GM19372 (cell line): ENCODE measurements at regions not wholly inside any gene's neighbourhood (a gene's known extent, or its start where the extent isn't known, plus 50 kb on each side); places are given as distances from the start of the nearest gene placed in this dataset.

ENCODE experiments used
- ATAC-seq: cut with Tn5 transposase; IDR thresholded peaks from one replicate; pipeline ENCODE4 v1.9.1; 2021; ENCODE audit warnings: mild to moderate bottlenecking, low read depth, moderate library complexity; ENCODE audit not compliant: unreplicated experiment

DNA sequence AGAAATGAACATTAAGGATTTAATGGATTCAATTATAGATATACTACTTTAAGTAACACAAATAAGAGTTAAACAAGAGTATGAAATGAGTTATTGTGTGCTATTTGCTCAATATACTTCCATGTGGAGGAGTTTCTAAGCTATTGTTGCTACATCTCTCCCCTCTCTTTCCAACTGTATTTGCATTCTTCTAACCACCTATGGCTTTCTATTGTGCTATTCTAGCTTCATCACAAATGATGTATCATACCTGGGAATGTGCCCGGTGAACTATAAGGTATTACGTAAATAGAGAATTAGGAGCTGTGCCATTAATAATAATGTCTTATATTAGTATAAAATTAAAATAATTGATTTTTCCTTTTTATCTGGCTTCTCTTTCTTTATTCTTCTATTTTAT is 87.1 kb upstream of the PLEKHG7 start:
- no peak for ATAC-seq

DNA sequence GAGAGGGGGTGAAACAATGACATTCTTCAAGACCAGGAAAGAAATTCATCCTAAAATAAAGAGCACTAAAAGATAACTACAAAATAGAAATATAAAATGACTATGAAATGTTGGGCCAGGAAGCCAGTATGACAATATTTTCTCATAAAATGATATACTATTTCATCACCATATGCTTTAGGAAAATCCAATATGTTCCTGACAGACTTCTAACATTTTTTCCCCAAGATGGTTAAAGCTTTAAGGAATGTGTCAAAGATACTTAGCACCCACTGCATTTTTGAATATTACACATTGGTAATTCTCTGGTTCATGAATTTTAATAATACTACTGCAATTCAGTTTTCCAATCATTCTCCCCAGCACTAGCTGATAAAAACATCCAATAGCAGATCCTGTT is 87.7 kb upstream of the PLEKHG7 start:
- no peak for ATAC-seq

DNA sequence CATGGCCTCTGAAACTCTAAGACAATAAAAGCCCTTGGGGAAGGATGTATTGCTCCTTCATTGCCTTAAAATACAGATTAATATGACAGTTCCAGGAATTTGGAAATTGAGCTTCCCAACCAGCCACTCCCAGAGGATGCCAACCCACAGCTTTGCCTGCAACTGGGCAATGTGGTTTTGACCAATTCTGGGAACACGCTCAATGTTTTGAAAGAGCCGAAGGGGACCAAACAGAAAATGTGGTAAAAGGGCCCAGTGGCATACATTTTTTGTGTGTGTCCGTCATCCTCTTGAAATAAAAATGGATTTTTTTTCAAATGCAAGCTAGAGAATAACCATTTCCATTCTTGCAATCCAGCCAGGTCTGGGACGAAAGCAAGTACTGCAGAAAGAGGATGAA is 88.3 kb upstream of the PLEKHG7 start:
- no peak for ATAC-seq

DNA sequence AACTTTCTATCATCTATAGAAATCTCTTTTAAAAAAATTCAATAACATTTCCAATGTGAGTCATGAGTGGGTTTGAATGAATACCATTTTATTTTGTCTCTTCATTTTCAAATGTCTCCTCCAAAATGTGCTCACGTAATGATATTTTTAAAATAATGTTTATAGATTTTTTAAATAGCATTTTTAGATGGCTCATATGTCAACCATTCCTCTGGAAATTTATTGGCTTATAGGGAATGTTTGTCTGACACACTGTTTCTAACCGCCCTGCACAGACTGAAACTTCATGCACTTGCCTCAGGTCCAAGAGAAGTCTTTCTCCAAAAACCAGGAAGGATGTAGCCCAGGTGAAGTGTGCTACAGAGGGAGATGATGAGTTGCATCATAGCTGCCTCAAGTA is 88.8 kb upstream of the PLEKHG7 start:
- no peak for ATAC-seq

DNA sequence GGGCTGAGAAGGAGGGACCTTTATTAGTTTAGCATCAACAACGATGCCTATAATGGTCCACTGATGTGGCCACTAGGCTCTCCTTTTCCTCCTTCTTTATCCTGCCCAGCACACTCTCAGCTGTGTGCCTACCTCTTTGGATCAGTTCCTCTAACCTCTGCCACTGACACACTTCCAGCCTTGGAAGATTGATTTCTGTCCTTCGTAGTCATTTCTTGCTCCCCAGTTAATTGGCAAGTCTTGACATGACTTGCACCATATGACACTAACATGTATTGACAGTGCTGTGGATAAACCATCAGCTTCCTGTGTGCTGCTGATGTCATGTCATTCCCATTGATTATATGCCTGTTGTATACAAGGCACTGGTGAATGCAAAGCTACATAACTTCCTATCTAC is 90.2 kb upstream of the PLEKHG7 start:
- no peak for ATAC-seq

DNA sequence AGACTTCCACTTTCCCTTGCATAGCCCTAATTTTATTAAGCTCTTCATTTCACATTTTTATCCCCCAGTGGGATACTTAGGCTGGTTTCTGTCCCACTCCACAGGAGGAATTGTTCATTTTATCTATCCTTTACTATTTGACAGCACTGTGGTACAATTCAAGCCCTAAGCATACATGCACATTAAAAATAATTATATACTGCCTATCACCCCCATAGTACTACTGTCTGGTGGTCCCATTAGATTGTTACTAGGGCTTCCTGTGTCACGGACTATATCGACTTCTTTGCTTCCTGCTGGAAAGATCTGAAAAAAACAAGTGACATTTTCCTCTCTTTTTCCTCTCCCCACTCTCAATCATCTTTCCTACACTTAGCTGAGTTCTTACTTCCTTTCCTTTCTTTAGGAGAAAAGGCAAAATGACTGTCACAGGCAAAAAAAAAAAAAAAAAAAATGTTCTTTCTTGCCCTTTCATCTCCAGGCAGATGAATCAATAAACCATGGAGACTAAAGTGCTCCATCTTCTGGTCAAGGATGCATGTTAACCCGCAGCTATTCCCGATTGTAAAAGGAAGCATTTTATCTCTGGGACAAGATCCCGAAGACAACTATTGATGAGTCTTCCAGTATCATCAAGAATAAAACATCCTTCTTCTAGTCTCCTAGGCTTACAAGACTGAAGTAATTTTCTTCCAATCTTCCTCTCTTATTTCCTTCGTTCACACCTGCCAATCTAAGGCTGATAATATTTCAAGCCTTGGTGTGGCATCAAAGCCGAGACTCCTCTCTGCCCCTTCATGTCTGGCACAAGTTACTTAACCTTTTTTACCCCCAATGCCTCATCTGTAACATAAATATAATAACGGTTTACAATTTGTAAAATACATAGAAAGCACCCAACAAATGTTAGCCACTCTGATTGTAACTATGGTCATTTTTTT is 94.4 kb upstream of the PLEKHG7 start:
- ATAC-seq = no peak

DNA sequence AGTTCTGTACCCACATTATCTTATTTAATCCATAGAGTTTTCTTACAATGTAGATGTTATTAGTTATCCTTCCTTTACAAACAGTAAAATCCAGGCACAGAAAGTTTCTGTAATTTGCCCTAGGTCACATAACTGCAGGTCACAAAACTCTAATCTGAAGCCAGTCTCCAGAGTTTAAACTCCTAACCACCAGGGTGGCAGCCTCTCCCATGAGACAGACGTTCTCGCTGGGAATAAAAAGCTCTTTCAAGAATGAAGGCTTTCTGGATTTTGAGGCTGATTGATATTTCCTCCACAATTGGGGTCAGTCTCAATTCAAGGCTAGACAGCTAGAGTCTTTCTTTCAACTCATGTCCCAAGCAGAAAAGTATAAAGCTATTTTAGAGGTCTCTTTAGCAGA is 95.8 kb upstream of the PLEKHG7 start:
- ATAC-seq = no peak

DNA sequence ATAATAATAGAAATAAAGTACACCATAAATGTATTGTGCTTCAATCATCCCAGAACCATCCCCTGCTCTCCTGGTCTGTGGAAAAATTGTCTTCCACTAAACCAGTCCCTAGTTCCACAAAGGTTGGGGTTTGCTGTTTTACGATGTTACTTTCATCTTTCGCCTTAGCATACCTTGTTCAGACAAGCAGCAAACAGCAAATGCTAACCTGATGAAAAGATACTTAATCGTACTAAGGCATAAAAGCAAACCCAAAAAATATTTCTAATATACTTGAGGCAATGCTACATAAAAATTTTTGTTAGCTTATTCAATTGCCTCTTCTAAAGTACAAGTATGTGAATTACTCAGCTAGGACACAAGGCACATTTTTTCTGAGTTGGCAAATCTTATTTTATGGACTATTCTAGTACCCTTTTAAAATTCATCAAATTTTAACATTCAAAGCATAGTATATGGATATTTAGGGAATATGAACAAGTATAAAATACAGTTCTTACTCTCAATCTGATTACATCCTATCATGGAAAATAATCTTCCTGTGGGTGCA is 97.1 kb upstream of the PLEKHG7 start:
- ATAC-seq = no peak

DNA sequence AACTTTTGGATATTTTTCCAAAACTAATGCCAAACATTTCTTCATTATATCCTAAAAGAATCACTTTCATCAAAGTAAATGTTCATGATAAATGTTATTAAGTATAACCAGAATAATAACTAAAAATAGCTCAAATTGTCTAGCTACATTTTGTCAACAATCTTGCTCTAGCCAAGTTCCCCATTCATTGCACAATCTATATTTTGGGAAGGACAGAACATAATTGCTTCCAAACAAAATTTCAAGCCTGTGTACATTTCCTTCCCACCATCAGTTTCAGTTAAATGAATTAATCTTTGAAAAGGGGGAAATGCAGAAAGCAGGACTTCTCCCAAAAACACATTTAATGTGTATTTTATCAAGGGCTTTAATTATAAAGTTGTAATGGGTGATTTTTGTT is 98.0 kb upstream of the PLEKHG7 start:
- no peak for ATAC-seq

DNA sequence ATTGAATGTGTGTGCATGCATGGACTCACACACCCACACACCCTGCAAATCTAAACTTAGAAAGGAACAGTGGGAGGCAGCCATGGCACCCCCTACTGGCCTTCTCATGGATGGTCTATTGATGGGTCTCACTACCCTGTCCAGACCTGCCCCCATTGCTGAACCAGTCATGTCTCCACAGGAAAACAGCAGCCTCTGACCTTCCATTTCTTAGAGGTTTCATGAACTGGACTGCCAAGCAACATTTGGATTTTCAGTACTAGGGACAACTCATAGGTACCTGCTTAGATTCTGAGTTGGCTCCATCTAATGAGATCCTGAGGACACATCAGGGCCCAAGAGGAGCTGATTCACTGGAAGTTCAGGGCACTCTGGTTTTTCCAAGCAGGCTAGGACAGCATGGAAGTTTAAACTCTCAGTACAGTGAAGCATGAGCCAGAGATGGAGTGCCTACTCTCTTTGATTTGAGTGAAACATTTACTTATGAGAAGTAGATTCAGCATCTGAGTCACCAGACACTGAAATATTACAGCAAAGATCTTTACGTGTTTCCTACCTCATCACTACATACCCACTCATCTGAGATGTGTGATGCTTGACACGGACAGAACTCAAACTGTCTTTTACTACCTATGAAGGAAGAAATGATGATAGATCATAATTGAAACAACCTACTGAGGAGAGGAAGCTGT is 98.9 kb upstream of the PLEKHG7 start:
- no peak for ATAC-seq

DNA sequence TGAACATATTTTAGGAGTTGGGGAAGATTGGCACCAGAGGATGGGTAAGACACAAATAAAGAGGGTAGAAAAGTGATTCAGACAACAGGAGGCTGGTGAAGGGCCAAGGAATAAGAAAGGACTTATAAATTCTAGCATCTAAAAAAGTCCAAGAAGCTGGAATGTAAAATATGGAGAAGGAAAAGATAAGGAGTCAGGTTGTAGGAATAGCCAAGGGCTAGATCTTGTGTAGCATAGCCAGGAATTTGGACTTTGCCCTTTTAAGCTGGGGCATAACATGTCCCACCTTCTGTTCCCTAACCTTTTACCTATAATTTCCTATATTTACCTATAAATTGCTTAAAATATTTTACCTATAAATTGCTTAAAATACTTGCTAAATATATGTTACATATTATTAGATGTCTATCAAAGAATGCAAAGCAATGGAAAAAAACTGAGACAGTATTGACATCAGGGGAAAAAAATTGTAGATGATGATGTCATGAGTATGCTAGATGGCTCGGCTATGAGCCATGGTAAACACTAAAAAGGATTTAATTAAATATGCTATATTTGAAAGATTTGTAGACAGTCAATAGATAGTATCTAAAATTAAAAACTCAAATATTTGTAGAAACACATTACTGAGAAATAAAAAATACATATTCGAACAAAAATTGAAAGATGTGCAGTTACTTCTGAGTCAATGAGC is 99.7 kb upstream of the PLEKHG7 start:
- no peak for ATAC-seq

DNA sequence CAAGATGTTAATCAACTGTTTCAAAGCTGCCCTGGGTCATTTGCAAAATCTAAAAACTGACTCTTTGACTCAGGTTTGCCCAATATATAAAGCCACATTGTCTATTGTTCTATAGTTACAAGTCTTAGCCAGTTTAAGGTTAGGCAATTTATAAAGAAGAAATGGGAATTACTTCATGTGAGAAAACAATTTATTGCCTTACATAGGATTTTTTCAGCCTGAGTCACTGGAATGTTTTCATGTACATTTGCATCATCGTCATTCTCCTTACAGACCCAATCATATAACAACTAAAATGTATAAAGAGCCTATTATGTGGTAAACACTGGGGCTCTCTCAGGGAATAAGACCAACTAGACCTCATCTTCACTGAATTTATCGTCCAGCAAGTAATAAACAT is 100.3 kb upstream of the PLEKHG7 start:
- ATAC-seq = no peak

DNA sequence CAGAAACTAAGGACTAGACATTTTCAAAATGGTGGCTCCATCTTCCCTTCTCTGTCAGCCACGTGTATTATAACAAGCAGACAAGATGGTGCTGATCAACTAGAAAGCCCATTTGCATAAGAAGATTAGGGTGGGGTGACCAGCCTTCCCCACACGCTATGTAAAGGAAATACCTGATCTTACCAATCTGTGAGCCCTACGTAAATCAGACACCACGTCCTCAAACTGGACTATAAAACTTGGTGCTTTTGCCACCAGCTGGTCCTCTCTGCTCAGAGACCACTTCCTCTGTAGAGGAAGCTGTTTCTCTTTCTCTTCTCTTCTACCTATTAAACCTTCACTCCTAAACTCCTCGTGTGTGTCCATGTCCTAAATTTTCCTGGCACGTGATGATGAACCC is 101.1 kb upstream of the PLEKHG7 start:
- no peak for ATAC-seq

DNA sequence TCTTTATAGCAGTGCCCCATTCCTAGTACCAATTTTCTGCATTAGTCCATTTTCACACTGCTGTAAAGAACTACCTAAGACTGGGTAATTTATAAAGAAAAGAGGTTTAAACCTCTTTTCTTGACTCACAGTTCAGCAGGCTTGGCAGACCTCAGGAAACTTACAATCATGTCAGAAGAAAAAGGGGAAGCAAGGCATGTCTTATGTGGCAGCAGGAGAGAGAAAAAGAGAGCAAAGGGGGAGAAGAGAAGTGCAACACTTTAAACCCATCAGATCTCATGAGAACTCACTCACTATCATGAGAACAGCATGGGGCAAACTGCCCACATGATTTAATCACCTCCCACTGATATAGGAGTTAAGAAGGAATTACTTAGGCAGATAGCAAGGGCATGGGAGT is 101.6 kb upstream of the PLEKHG7 start:
- ATAC-seq = no peak

DNA sequence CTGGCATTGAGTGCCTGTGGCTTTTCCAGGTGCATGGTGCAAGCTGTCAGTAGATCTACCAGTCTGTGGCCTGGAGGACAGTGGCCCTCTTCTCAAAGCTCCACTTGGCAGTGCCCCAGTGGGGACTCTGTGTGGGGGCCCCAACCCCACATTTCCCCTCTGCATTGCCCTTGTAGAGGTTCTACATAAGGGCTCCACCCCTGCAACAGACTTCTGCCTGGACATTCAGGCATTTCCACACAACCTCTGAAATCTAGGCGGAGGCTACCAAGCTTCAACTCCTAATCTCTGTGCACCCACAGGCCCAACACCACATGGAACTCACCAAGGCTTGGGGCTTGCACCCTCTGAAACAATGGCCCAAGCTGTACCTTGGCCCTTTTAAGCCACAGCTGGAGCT is 102.7 kb upstream of the PLEKHG7 start:
- no peak for ATAC-seq

DNA sequence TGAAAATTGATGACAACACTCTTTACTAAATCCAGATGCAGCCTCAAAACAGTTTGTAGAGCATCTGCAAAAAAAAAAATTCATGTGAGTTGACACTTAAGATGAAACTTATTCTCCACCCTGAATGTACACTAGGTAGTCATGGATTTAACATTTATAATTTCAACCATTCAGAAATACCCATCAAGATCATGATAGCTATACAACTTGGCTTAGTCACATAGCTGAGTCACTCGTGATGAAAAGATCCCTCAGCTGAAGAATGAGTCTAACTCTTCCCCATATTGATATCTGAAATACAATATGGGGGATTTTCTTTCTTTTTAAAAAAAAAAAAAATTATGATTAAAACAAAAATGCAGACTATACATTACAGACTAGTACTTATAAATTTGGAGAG is 104.8 kb upstream of the PLEKHG7 start:
- no peak for ATAC-seq

DNA sequence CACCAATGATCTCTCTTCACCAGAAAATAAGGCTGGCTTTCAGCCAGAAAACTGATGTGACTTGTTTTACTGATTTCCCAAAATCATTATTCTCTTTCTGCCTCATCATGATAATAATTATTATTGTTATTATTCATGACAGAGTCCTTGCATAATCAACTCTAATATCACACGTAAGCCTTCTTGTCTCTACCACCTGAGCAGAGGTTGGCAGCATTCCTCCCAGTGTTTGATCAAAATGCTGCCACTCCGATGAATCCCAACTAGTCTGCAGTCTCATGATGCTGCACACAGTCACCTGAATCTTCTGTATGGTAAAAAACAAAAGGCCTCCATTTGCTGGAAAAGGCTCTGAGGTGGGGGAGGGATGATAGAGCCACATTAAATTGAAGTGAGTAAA is 105.7 kb upstream of the PLEKHG7 start:
- ATAC-seq = no peak

DNA sequence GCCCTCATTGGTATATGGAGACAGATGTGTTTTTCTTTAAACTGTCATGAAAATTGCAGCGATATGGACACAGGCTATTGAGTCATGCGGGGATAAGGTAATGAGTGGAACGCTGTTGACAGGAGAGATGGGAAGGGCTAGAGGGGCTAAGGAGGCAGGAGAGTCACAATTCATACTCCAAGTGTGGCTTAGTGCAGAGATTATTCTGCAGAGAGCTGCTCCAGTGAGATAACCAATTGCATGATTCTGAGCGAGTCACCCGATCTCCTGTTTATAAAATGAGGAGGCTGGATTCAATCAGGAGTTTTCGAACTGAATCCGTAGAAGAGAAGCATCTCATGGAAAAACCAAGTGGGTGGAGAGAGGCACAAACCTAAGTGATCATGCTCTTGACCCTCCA is 106.4 kb upstream of the PLEKHG7 start:
- no peak for ATAC-seq

DNA sequence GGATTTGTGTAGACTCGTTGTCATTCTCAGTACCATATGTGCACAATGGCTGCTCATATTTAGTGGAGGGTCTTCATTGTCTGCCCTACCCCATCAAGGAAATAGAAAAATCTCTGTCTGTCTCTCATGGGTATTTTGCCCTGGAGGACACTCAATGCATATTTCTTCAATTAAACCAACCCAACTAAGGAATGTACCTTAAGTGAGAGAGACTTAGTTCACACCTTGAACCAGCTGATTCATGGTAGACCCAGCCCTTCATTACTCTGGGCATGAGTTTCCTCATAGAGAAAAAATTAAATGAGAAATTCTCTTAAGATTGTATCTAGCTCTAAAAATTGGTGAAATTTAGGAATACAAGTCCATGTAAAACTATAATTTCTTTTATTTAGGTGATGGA is 107.1 kb upstream of the PLEKHG7 start:
- no peak for ATAC-seq

DNA sequence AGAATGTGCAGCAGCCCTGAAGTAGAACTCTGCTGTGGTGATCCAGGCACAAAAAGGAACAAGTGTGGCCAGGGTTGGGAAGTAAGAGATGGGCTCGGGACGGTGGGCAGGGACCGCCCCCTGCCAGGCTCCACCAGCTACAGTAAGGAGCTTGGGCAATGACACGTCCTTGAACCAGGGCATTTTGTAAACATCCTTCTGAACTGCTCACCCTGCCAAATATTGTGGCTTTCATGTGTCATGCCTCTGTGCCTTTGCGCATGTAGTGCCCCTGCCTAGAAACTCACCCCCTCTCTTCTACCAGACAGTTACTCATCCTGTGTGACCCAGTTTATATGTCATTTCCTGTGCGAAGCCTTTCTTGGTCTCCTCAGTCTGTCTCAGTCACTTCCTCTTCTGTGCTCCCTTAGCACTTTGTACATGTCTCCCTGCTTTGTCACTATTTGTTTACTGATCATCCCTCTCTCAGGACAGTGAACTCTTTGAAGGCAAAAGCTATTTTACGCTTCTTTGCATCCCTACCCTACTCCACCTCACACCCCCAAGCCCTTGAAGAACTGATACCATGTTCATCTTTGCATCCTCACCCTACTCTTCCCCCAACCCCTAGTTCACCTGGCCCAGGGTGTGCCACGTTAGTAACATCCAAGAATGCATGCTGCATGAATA is 108.9 kb upstream of the PLEKHG7 start:
- peak; percentile 100 for ATAC-seq
